ENCODE measurements at regions not wholly inside any gene's neighbourhood (a gene's known extent, or its start where the extent isn't known, plus 50 kb on each side); places are given as distances from the start of the nearest gene placed in this dataset.

DNA sequence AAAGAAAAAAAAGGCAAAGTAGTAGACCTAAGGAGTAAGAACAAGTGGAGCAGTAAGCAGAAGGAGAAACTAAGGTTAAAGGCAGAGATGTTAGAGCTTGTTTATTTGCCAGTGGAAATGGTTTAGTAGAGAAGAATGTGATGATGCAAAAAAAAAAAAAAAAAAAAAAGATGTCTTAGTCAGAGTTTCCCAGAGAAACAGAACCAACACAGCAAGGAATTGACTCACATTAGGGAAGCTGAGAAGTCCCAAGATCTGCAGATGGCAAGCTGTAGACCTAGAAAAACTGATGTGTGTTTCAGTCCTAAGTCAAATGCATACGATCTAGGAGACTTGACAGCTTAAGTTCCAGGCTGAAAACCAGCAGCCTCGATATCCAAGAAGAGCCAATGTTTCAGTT lies 1548.8 kb upstream of the LRRTM1 start:
- Mint-ChIP-seq H3K4me1 (no peaks in the 10 kb centered on the region), H3K27ac (no peak overlapping the region), H3K4me3 (no peak overlapping the region), H3K27me3 (no peaks in the 10 kb centered on the region), H3K9me3 (no peaks in the 10 kb centered on the region), H3K36me3 (ENCODE audit: low read depth) (no peaks in the 10 kb centered on the region)
- intact Hi-C loops (cut with micrococcal nuclease), result no loop called here
- DNase-seq, result no peak

DNA sequence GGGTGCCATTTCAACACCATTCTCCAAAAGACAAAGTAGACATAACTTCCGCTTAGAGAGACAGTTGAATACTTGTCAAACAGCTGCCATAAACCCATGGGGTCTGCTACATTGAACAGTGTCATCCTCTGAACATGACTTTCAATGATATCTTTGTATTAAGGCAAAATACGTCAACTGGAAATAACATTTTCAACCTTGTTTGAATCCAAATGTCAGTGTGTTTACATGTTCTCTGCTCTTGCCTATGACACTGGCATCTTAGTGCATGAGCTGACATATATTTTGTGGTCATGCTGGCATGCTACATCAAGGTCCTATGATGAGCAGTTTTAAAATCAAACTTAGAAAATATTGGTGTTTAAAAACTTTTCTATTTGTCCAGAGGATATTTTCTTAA lies 1548.1 kb upstream of the LRRTM1 start:
- intact Hi-C loops (cut with micrococcal nuclease), result no loop called here
- no peak for DNase-seq
- H3K27me3 Mint-ChIP-seq, result no peaks in the 10 kb centered on the region
- no peaks in the 10 kb centered on the region for H3K36me3 Mint-ChIP-seq (ENCODE audit: low read depth)
- no peak overlapping the region for H3K4me3 Mint-ChIP-seq
- H3K4me1 Mint-ChIP-seq, result no peaks in the 10 kb centered on the region
- H3K9me3 Mint-ChIP-seq, result peaks cover 3% of the 10 kb centered on the region
- H3K27ac Mint-ChIP-seq, result no peak overlapping the region

DNA sequence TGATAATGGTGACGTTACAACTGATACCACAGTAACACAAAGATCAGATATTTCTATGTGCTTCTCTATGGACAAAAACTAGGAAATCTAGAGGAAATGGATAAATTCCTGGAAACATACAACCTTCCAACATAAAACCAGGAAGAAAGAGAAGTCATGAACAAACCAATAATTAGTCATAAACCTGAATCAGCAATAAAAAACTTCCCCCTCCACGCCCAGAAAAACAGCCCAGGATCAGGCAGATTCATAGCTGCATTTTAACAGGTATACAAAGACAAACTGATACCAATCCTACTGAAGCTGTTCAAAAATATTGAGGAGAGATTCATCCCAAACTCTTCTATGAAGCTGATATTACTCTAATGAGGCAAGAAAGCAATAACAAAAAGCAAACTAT lies 1535.2 kb upstream of the LRRTM1 start:
- H3K27me3 Mint-ChIP-seq, result no peaks in the 10 kb centered on the region

DNA sequence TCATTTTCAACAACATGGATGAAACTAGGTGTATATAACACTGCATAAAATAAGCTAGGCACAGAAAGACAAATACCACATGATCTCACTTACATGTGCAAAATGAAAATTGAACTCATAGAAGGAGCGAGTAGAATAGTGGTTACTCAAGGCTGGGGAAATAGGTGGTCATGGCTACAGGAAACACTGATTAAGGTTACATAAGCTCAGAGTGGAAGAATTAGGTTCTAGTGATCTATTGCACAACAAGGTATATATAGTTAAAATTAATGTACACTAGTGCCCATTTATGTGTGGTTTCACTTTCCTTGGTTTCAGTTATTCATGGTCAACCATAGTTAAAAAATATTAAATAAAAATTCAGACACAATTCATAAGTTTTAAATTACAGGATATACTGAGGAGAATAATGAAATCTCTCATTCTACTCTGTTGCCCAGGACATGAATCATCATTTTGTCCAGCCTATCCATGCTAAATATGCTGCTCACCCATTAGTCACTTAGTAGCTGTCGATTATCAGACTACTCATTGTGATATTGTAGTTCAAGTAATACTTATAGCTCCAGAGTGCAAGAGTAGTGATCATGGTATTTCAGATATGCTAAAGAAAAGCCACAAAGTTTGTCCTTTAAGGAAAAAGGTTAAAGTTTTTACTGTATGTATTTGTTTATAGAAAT lies 1530.9 kb upstream of the LRRTM1 start:
- H3K4me3 Mint-ChIP-seq, result no peak overlapping the region
- H3K27me3 Mint-ChIP-seq, result no peaks in the 10 kb centered on the region
- H3K27ac Mint-ChIP-seq, result no peak overlapping the region
- intact Hi-C loops (cut with micrococcal nuclease), result no loop called here
- no peak for DNase-seq
- H3K4me1 Mint-ChIP-seq, result no peaks in the 10 kb centered on the region
- H3K9me3 Mint-ChIP-seq, result peaks cover 16% of the 10 kb centered on the region
- no peaks in the 10 kb centered on the region for H3K36me3 Mint-ChIP-seq (ENCODE audit: low read depth)

More for the DNA sequence above, 1535.2 kb upstream of the LRRTM1 start:
- Mint-ChIP-seq H3K9me3 (peaks cover 13% of the 10 kb centered on the region), H3K27ac (no peak overlapping the region), H3K4me3 (no peak overlapping the region), H3K36me3 (ENCODE audit: low read depth) (no peaks in the 10 kb centered on the region), H3K4me1 (no peaks in the 10 kb centered on the region)
- intact Hi-C loops (cut with micrococcal nuclease), result no loop called here
- no peak for DNase-seq

DNA sequence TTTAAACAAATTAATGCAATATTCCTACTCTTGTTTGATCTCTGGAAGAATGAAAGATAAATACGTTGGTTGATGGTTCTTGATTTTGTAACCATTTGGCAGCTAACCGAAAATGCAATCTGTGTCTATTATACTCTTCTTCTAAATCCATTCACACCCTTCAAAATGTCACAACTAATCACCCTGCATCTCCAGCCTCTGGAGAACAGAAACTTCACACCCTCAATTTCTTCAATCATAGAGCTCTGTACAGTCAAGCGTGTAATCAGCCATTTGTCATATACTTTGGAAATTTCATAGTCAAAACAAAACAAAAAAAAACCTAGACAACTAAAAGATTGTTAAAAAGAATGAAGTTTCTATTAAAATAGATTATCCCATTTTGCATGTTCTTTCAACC lies 1482.3 kb upstream of the LRRTM1 start:
- Mint-ChIP-seq H3K36me3 (ENCODE audit: low read depth) (no peaks in the 10 kb centered on the region), H3K4me3 (no peak overlapping the region), H3K9me3 (no peaks in the 10 kb centered on the region), H3K27me3 (no peaks in the 10 kb centered on the region), H3K4me1 (no peaks in the 10 kb centered on the region), H3K27ac (no peak overlapping the region)
- intact Hi-C loops (cut with micrococcal nuclease), result no loop called here
- no peak for DNase-seq

DNA sequence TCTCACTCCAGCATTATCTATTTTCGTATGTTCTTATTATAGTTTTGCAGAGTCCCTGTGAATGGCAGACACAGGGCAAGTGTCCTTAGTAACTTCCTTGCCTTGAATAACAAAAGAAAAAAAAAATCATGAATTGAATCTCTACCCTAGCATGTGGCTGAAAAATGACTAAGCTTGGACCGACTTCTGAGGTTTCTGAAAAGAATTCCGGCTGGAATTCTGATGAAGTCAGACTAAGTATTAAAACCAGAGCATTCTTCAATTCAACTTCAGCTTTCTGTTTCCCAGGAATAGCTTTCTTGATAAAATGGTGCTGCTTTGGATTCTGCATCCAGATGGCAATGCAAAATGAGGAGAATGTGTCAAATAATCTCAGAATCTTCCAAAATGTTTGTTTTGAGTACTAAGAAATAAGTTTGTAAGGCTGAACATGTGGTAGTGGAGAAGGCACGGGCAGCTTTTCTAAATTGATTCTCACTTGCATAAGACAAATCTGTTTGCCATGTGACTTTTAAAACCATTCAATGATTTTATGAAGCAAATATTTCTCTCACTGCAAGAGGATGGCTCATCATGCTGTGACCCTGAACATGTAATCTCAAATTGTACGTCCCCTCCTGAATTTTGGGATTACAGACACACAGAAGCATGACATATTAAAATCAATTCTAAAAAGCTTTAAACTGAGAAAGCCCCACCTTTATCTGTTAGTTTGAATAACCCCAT lies 1462.8 kb upstream of the LRRTM1 start:
- Mint-ChIP-seq H3K27me3 (no peaks in the 10 kb centered on the region), H3K27ac (no peak overlapping the region), H3K4me1 (no peaks in the 10 kb centered on the region), H3K4me3 (no peak overlapping the region), H3K36me3 (ENCODE audit: low read depth) (no peaks in the 10 kb centered on the region), H3K9me3 (peaks cover 9% of the 10 kb centered on the region)
- intact Hi-C loops (cut with micrococcal nuclease), result no loop called here
- DNase-seq, result no peak

DNA sequence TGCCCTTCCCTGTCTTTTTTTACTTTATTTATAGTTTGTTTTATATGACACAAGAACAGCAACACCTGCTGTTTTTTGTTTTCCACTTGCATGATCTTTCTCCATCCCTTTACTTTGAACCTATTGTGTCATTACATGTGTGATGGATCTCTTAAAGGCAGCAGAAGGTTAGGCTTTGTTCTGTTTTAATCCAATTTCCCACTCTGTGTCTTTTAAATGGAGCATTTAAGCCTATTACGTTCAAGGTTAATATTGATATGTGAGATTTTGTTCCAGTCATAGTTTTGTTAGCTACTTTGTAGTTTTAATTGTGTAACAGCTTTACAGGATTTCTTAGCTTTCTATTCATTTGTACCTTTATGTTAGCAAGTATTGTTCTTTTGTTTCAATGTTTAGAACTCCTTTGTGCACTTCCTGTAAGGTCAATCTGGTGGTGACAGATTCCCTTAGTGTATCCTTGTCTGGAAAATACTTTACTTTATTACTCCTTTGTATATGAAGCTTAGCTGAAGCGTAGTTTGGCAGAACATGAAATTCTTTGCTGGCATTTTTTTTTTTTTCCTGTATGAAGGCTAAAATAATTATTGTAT lies 1443.0 kb upstream of the LRRTM1 start:
- Mint-ChIP-seq H3K27ac (no peak overlapping the region), H3K9me3 (peaks cover 11% of the 10 kb centered on the region), H3K27me3 (no peaks in the 10 kb centered on the region), H3K4me1 (no peaks in the 10 kb centered on the region), H3K4me3 (no peak overlapping the region), H3K36me3 (ENCODE audit: low read depth) (no peaks in the 10 kb centered on the region)
- intact Hi-C loops (cut with micrococcal nuclease), result no loop called here
- DNase-seq, result no peak

DNA sequence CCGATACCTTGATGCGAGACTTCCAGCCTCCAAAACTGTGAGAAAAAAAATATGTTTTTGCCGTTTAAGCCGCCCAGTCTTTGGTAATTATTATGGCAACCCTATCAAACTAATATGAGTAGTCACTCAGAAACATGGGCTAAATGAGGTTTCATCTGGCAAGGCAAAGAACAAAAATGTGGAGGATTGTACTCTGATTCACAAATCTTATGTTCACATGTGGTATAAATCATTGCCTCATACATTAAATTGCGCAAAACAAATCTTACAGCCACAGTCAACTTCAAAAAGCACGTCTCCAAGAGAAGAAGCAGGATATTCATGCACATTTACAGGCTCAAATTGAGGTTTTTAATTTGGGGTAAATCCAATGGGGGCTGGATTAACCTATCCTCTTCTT lies 1435.4 kb upstream of the LRRTM1 start:
- H3K4me3 Mint-ChIP-seq, result no peak overlapping the region
- intact Hi-C loops (cut with micrococcal nuclease), result no loop called here
- no peak for DNase-seq
- H3K27ac Mint-ChIP-seq, result no peak overlapping the region
- peaks cover 6% of the 10 kb centered on the region for H3K9me3 Mint-ChIP-seq
- no peaks in the 10 kb centered on the region for H3K27me3 Mint-ChIP-seq
- no peaks in the 10 kb centered on the region for H3K4me1 Mint-ChIP-seq
- no peaks in the 10 kb centered on the region for H3K36me3 Mint-ChIP-seq (ENCODE audit: low read depth)

DNA sequence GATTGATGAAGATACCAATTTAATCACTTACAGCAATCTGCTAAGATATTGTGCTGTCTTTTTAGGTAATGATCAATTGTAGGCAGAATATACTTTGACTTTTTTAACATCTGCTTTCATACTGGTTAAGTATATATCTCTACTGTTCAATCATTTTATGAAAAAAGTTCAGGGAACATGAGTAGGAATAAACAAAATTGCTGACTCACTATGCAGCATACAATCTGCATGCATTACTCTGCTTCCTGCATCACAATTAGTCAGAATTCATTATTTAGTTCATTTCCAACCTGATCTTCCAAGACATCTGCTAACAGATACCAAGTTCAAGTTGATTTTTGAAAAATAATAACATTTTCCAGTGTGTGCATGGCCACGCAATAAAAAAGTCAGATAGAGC lies 1430.4 kb upstream of the LRRTM1 start:
- intact Hi-C loops (cut with micrococcal nuclease), result no loop called here
- Mint-ChIP-seq H3K36me3 (ENCODE audit: low read depth) (no peaks in the 10 kb centered on the region), H3K9me3 (no peaks in the 10 kb centered on the region), H3K4me1 (no peaks in the 10 kb centered on the region), H3K4me3 (no peak overlapping the region), H3K27me3 (no peaks in the 10 kb centered on the region), H3K27ac (no peak overlapping the region)
- no peak for DNase-seq

DNA sequence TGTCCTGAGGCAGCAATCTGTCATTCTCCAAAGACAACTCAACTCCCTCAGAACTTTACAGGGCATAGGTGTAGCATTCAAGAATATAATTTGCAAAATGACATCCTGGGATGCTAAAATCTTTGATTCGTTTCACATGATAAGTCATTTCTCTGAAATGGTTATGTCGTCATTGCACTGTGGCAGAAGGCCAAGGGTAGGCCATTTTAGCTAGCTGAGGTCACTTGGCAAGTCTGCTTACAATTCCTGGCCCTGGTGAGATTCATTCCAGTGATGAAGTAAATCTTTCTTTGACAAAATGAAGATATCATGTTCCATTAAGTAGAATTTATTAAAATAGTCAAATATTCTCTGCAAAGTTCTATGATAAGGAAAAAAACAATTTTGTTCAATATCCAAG lies 1410.3 kb upstream of the LRRTM1 start:
- DNase-seq, result no peak
- Mint-ChIP-seq H3K27ac (no peak overlapping the region), H3K36me3 (ENCODE audit: low read depth) (no peaks in the 10 kb centered on the region), H3K27me3 (no peaks in the 10 kb centered on the region), H3K4me1 (no peaks in the 10 kb centered on the region), H3K9me3 (no peaks in the 10 kb centered on the region), H3K4me3 (no peak overlapping the region)
- intact Hi-C loops (cut with micrococcal nuclease), result no loop called here

DNA sequence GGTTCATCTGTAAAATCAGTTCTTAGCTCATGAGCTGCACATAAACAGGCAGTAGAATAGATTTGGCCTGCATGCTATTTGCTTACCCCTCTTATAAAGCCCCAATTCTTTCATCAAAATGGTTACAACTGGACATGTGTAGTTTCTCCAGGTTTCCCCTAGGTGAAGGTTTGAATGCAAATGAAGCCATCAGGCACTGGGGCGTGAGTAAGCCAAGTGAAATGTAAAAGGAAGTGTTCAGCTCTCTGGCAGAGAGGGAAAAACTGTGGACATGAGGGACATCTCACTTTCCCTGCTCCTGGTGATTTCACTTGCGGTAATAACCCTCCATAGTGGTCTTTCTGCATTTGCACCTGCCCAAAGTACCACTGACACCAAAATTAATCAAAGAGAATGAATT lies 1402.3 kb upstream of the LRRTM1 start:
- Mint-ChIP-seq H3K9me3 (peaks cover 5% of the 10 kb centered on the region), H3K27ac (no peak overlapping the region), H3K27me3 (no peaks in the 10 kb centered on the region), H3K4me3 (no peak overlapping the region), H3K36me3 (ENCODE audit: low read depth) (no peaks in the 10 kb centered on the region), H3K4me1 (no peaks in the 10 kb centered on the region)
- intact Hi-C loops (cut with micrococcal nuclease), result no loop called here
- no peak for DNase-seq

DNA sequence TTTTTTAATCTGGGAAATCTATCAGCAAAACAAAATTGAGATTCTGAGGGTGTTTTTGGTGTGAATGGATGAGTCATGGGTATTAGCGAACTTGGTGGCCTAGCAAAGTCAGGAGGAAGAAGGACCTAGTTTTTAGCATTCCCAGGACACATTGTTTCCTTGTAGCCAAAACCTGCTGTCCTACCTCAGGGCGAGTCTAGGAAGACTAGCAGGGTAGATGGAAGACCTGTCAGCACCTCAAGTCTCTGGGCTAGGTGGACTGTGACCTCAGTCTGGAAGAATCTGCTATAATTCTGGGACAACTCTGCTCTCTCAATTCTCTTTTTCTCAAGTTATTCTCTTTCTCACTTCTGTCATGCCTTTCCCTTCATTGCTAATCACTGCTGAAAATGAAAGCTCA lies 1399.3 kb upstream of the LRRTM1 start:
- no peak overlapping the region for H3K4me3 Mint-ChIP-seq

DNA sequence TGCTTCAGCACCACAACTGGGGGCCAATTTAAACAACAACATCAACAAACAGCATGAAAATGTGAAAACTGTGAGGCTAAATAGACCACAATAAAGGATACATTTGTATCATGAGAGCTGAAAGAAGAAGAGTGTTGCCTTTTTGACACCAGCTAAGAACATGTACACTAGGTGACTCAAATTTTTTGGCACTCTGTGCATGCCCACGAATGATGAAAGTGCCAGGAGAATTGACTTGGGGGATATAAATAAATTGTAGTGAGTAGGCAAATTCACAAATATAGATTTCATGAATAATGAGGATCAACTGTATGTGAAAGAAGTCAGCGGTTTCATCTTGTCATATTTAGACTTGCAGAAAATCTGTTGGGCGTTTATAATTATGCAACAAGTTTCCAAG lies 1388.0 kb upstream of the LRRTM1 start:
- H3K4me1 Mint-ChIP-seq, result no peaks in the 10 kb centered on the region
- no peak overlapping the region for H3K27ac Mint-ChIP-seq
- DNase-seq, result no peak
- peaks cover 13% of the 10 kb centered on the region for H3K9me3 Mint-ChIP-seq
- intact Hi-C loops (cut with micrococcal nuclease), result no loop called here
- H3K36me3 Mint-ChIP-seq (ENCODE audit: low read depth), result no peaks in the 10 kb centered on the region
- H3K4me3 Mint-ChIP-seq, result no peak overlapping the region
- no peaks in the 10 kb centered on the region for H3K27me3 Mint-ChIP-seq

More for the DNA sequence above, 1399.3 kb upstream of the LRRTM1 start:
- no peak for DNase-seq
- Mint-ChIP-seq H3K9me3 (peaks cover 5% of the 10 kb centered on the region), H3K27me3 (no peaks in the 10 kb centered on the region), H3K36me3 (ENCODE audit: low read depth) (no peaks in the 10 kb centered on the region), H3K27ac (no peak overlapping the region), H3K4me1 (no peaks in the 10 kb centered on the region)
- intact Hi-C loops (cut with micrococcal nuclease), result no loop called here

DNA sequence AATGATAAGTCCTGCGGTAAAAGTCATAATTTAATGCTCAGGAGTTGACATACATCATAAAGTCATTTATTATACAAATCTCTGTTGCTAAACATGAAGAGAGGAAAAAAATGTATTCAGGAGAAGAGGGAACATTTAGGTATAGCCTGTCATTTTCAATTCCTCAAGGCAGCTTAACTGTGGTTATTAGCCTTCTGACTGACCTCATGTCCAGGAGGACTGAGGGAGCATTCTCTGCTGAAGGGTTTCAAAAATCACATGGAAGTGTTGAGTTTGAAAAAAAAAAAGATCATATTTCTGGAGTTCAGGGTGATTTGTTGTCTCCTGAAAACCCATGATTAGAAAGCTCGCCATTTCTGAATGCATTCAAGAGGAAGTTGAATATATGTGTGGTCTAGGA lies 1371.1 kb upstream of the LRRTM1 start:
- Mint-ChIP-seq H3K4me3 (no peak overlapping the region), H3K4me1 (no peaks in the 10 kb centered on the region), H3K27ac (no peak overlapping the region), H3K27me3 (no peaks in the 10 kb centered on the region), H3K9me3 (no peaks in the 10 kb centered on the region), H3K36me3 (ENCODE audit: low read depth) (no peaks in the 10 kb centered on the region)
- DNase-seq, result no peak
- intact Hi-C loops (cut with micrococcal nuclease), result no loop called here

Measured in activated CD4-positive, alpha-beta T cell treated with anti-CD3 and anti-CD28 coated beads, Interleukin-2, amount 10 ng/mL, durations not matched to agents 24 days and 14 days (primary cell).